ENCODE measurements at regions not wholly inside any gene's neighbourhood (a gene's known extent, or its start where the extent isn't known, plus 50 kb on each side); places are given as distances from the start of the nearest gene placed in this dataset.

DNA sequence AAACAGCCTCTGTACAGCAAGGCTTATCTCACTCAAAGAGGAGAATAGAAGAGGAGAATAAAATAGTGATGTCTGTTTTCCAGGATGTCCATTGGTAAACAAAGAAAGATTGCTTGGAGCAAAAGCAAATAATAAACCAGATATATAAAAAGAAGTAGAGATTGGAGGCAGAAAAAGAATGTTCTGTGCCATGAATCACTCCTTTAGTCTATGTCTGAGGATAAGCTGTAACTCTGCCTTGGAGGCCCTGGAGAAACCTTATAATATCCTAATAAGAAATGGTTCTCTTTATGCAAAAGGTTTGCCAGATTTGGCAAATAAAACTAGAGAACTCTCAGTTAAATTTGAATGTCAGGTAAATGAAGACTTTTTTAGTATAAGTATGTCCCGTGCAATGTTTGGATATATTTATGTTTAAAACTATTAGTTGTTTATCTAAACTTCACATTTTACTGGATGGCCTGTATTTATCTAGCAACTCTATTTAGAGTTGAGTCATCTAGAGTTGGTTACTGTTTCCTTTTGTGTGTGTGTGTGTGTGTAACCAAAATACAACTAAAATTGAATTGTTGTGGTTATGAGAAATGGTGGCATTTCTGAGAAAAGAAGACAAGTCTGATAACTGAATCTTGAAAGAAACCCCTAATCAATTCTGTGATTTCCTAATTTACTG, 510.3 kb upstream of the SETBP1 start:
- TF ChIP-seq, protein P1, sequence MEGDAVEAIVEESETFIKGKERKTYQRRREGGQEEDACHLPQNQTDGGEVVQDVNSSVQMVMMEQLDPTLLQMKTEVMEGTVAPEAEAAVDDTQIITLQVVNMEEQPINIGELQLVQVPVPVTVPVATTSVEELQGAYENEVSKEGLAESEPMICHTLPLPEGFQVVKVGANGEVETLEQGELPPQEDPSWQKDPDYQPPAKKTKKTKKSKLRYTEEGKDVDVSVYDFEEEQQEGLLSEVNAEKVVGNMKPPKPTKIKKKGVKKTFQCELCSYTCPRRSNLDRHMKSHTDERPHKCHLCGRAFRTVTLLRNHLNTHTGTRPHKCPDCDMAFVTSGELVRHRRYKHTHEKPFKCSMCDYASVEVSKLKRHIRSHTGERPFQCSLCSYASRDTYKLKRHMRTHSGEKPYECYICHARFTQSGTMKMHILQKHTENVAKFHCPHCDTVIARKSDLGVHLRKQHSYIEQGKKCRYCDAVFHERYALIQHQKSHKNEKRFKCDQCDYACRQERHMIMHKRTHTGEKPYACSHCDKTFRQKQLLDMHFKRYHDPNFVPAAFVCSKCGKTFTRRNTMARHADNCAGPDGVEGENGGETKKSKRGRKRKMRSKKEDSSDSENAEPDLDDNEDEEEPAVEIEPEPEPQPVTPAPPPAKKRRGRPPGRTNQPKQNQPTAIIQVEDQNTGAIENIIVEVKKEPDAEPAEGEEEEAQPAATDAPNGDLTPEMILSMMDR (IDR thresholded peaks at IDR 0.05): no peak
- no peak for TF ChIP-seq POLR2A (IDR thresholded peaks at IDR 0.05)
- no peaks in the 10 kb centered on the region for H3K9me3 ChIP-seq
- no peaks in the 10 kb centered on the region for H3K27me3 ChIP-seq
- H3K27ac ChIP-seq: no peak overlapping the region
- no peak for DNase-seq (ENCODE audit: low spot score in 2 of 2)
- 93% methylated on average over 1 of the region's 1 CpG for whole genome bisulfite sequencing
- H3K4me1 ChIP-seq: no peaks in the 10 kb centered on the region
- no peak overlapping the region for H3K4me3 ChIP-seq
- no peaks in the 10 kb centered on the region for H3K36me3 ChIP-seq

DNA sequence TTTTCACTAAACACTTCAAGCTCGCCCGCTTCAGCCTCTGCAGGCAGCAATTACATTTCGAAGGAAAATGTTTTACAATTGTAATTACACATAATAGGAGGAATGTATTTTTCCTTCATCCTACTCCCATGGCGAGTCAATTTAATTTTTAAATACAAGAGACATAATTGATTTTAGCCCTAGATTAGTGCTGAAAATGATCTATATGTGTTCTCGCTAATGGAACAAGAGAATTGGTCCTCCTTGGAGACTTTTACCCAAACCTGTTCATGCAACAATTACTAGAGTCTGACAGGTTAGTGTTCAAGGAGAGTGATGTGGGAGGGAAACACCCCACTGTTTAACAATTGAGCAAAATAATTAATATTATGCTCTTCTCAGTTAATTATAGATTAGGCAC, 509.4 kb upstream of the SETBP1 start:
- 86% methylated on average over 5 of the region's 5 CpGs for WGBS
- H3K4me1 ChIP-seq: no peaks in the 10 kb centered on the region
- no peak for DNase-seq (ENCODE audit: low spot score in 2 of 2)
- H3K9me3 ChIP-seq: no peaks in the 10 kb centered on the region
- no peak overlapping the region for H3K4me3 ChIP-seq
- TF ChIP-seq POLR2A (IDR thresholded peaks at IDR 0.05): no peak
- TF ChIP-seq EP300 (IDR thresholded peaks at IDR 0.05): no peak
- TF ChIP-seq, protein P1 (IDR thresholded peaks at IDR 0.05): no peak
- no peak for TF ChIP-seq POLR2AphosphoS5 (IDR thresholded peaks at IDR 0.05)
- H3K27me3 ChIP-seq: no peaks in the 10 kb centered on the region
- H3K36me3 ChIP-seq: no peaks in the 10 kb centered on the region
- no peak overlapping the region for H3K27ac ChIP-seq

GRCh38 chr18:44175891-44176290, 504.8 kb upstream of the SETBP1 start:
- Histone ChIP-seq H3K27me3 (no peaks in the 10 kb centered on the region), H3K36me3 (no peaks in the 10 kb centered on the region), H3K9me3 (no peaks in the 10 kb centered on the region), H3K27ac (no peak overlapping the region), H3K4me3 (no peak overlapping the region), H3K4me1 (no peaks in the 10 kb centered on the region)
- TF ChIP-seq POLR2AphosphoS5 (IDR thresholded peaks at IDR 0.05): no peak
- TF ChIP-seq EP300 (IDR thresholded peaks at IDR 0.05): no peak
- TF ChIP-seq, protein P1 (IDR thresholded peaks at IDR 0.05): no peak
- no peak for TF ChIP-seq POLR2A (IDR thresholded peaks at IDR 0.05)
- WGBS: 89% methylated on average over 2 of the region's 2 CpGs
- DNase-seq (ENCODE audit: low spot score in 2 of 2): no peak

DNA sequence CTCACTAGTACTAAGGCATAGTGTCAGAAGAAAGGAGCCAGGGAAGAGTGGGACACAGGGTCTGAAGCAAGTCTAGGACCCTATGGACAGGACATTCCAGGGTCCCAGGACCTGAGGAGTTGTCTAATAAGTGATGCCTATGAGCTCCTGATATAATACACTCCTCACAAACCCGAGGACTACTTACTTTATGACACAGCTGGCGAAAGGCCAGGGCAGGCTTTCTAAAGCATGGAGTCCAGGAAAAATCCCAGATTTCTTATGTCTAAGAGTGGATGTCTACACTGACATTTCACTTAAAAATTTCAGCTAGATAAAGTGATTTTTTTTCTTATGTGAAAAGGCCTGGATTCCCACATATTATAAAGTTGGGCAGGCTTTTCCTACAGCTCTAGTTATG, 502.2 kb upstream of the SETBP1 start:
- H3K27me3 ChIP-seq: no peaks in the 10 kb centered on the region
- no peak overlapping the region for H3K4me3 ChIP-seq
- no peak for DNase-seq (ENCODE audit: low spot score in 2 of 2)
- no peak overlapping the region for H3K27ac ChIP-seq
- 63% methylated on average over 2 of the region's 2 CpGs for WGBS
- no peaks in the 10 kb centered on the region for H3K4me1 ChIP-seq
- H3K9me3 ChIP-seq: no peaks in the 10 kb centered on the region
- TF ChIP-seq EP300 (IDR thresholded peaks at IDR 0.05): no peak
- H3K36me3 ChIP-seq: no peaks in the 10 kb centered on the region

- no peaks in the 10 kb centered on the region for H3K4me1 ChIP-seq
- H3K27ac ChIP-seq: no peak overlapping the region
- TF ChIP-seq POLR2AphosphoS5 (IDR thresholded peaks at IDR 0.05) (no peak), EP300 (IDR thresholded peaks at IDR 0.05) (no peak), POLR2A (IDR thresholded peaks at IDR 0.05) (no peak)
- TF ChIP-seq, protein P1 (IDR thresholded peaks at IDR 0.05): no peak
- H3K27me3 ChIP-seq: no peaks in the 10 kb centered on the region
- WGBS: 96% methylated on average over 10 of the region's 10 CpGs
- DNase-seq (ENCODE audit: low spot score in 2 of 2): no peak
- H3K4me3 ChIP-seq: no peak overlapping the region
- no peaks in the 10 kb centered on the region for H3K9me3 ChIP-seq
- no peaks in the 10 kb centered on the region for H3K36me3 ChIP-seq
Measured at GRCh38 chr18:44179693-44180092, 501.0 kb upstream of the SETBP1 start.

GRCh38 chr18:44180683-44181082, 500.0 kb upstream of the SETBP1 start:
- Histone ChIP-seq H3K4me1 (no peaks in the 10 kb centered on the region), H3K27me3 (no peaks in the 10 kb centered on the region), H3K27ac (no peak overlapping the region), H3K9me3 (no peaks in the 10 kb centered on the region), H3K36me3 (no peaks in the 10 kb centered on the region), H3K4me3 (no peak overlapping the region)
- DNase-seq (ENCODE audit: low spot score in 2 of 2): no peak
- TF ChIP-seq POLR2AphosphoS5 (IDR thresholded peaks at IDR 0.05): no peak
- TF ChIP-seq, protein P1 (IDR thresholded peaks at IDR 0.05): no peak
- no peak for TF ChIP-seq POLR2A (IDR thresholded peaks at IDR 0.05)
- no peak for TF ChIP-seq EP300 (IDR thresholded peaks at IDR 0.05)
- 76% methylated on average over 1 of the region's 1 CpG for WGBS

Measured in suprapubic skin (tissue), 4 donors.